ENCODE measurements at regions not wholly inside any gene's neighbourhood (a gene's known extent, or its start where the extent isn't known, plus 50 kb on each side); places are given as distances from the start of the nearest gene placed in this dataset.
"Not testable (repeated sequence)": the region's sequence is repeated elsewhere in the genome, so short reads cannot be mapped to it uniquely, and the experiment has no call there.

GRCh38 chr2:105487142-105488069, 88.6 kb upstream of the FHL2 start:
- Mint-ChIP-seq H3K4me3 (no peak overlapping the region), H3K27ac (no peak overlapping the region), H3K36me3 (no peaks in the 10 kb centered on the region), H3K4me1 (no peaks in the 10 kb centered on the region), H3K27me3 (peaks cover 0 to 9% (median 0%) of the 10 kb centered on the region in 5 donors), H3K9me3 (peaks cover 0 to 7% (median 0%) of the 10 kb centered on the region in 11 donors)
- Histone ChIP-seq H3K4me3 (ENCODE audit: low read length) (no peak overlapping the region), H3K27me3 (ENCODE audit: control insufficient read depth in 2 of 2, insufficient read depth in 2 of 2, low read length in 2 of 2) (no peaks in the 10 kb centered on the region), H3K36me3 (ENCODE audit: control insufficient read depth in 2 of 3, insufficient read depth in 3 of 3, low read length in 3 of 3) (no peaks in the 10 kb centered on the region), H3K4me1 (ENCODE audit: control insufficient read depth in 2 of 2, insufficient read depth in 2 of 2, low read length in 2 of 2) (no peaks in the 10 kb centered on the region), H3K9me3 (ENCODE audit: control insufficient read depth in 2 of 3, low read length in 3 of 3) (peaks cover 0 to 1% (median 0%) of the 10 kb centered on the region in 3 experiments), H3K27ac (ENCODE audit: low read depth, low read length) (no peak overlapping the region)
- ChIA-PET POLR2A (no interaction called here), CTCF (no interaction called here)
- DNase-seq: no peak
- intact Hi-C loops (cut with micrococcal nuclease): no loop called here
- ATAC-seq: no peak

- Mint-ChIP-seq H3K27me3 (peaks cover 0 to 7% (median 0%) of the 10 kb centered on the region in 5 donors), H3K9me3 (peaks cover 0 to 4% (median 0%) of the 10 kb centered on the region in 11 donors), H3K4me1 (no peaks in the 10 kb centered on the region), H3K27ac (no peak overlapping the region), H3K4me3 (no peak overlapping the region), H3K36me3 (no peaks in the 10 kb centered on the region)
- DNase-seq (no peak), ATAC-seq (no peak)
- Histone ChIP-seq H3K27ac (ENCODE audit: low read depth, low read length) (no peak overlapping the region), H3K36me3 (ENCODE audit: control insufficient read depth in 2 of 3, insufficient read depth in 3 of 3, low read length in 3 of 3) (no peaks in the 10 kb centered on the region), H3K9me3 (ENCODE audit: control insufficient read depth in 2 of 3, low read length in 3 of 3) (no peaks in the 10 kb centered on the region), H3K4me3 (ENCODE audit: low read length) (no peak overlapping the region), H3K27me3 (ENCODE audit: control insufficient read depth in 2 of 2, insufficient read depth in 2 of 2, low read length in 2 of 2) (no peaks in the 10 kb centered on the region), H3K4me1 (ENCODE audit: control insufficient read depth in 2 of 2, insufficient read depth in 2 of 2, low read length in 2 of 2) (no peaks in the 10 kb centered on the region)
- intact Hi-C loops (cut with micrococcal nuclease): no loop called here
- ChIA-PET POLR2A (no interaction called here), CTCF (no interaction called here)
Measured at GRCh38 chr2:105486762-105487141, 87.9 kb upstream of the FHL2 start.

- Mint-ChIP-seq H3K27me3 (peaks cover 0 to 24% (median 6%) of the 10 kb centered on the region in 5 donors), H3K36me3 (no peaks in the 10 kb centered on the region), H3K27ac (no peak overlapping the region), H3K9me3 (no peaks in the 10 kb centered on the region), H3K4me3 (no peak overlapping the region), H3K4me1 (no peaks in the 10 kb centered on the region)
- no peaks in the 10 kb centered on the region for H3K27me3 ChIP-seq (ENCODE audit: control insufficient read depth in 2 of 2, insufficient read depth in 2 of 2, low read length in 2 of 2)
- DNase-seq: no peak
- intact Hi-C loops (cut with micrococcal nuclease): no loop called here
- ChIA-PET CTCF (no interaction called here), POLR2A (no interaction called here)
- H3K4me3 ChIP-seq (ENCODE audit: low read length): no peak overlapping the region
- no peaks in the 10 kb centered on the region for H3K9me3 ChIP-seq (ENCODE audit: control insufficient read depth in 2 of 3, low read length in 3 of 3)
- H3K27ac ChIP-seq (ENCODE audit: low read depth, low read length): no peak overlapping the region
- H3K4me1 ChIP-seq (ENCODE audit: control insufficient read depth in 2 of 2, insufficient read depth in 2 of 2, low read length in 2 of 2): no peaks in the 10 kb centered on the region
- ATAC-seq: no peak
- H3K36me3 ChIP-seq (ENCODE audit: control insufficient read depth in 2 of 3, insufficient read depth in 3 of 3, low read length in 3 of 3): no peaks in the 10 kb centered on the region
Measured at GRCh38 chr2:105478670-105479069, 79.8 kb upstream of the FHL2 start.

- H3K27ac ChIP-seq (ENCODE audit: low read depth, low read length); H3K27ac Mint-ChIP-seq; H3K4me1 Mint-ChIP-seq; H3K9me3 ChIP-seq (ENCODE audit: control insufficient read depth in 2 of 3, low read length in 3 of 3); H3K27me3 ChIP-seq (ENCODE audit: control insufficient read depth in 2 of 2, insufficient read depth in 2 of 2, low read length in 2 of 2); H3K36me3 ChIP-seq (ENCODE audit: control insufficient read depth in 2 of 3, insufficient read depth in 3 of 3, low read length in 3 of 3); H3K4me3 ChIP-seq (ENCODE audit: low read length); H3K9me3 Mint-ChIP-seq; intact Hi-C loops (cut with micrococcal nuclease); DNase-seq; H3K4me1 ChIP-seq (ENCODE audit: control insufficient read depth in 2 of 2, insufficient read depth in 2 of 2, low read length in 2 of 2); H3K4me3 Mint-ChIP-seq; H3K36me3 Mint-ChIP-seq; ATAC-seq; POLR2A ChIA-PET: not testable (repeated sequence)
- CTCF ChIA-PET: interaction anchor here (0.6 kb wide), 1 partner anchor 11 kb away, joined by 5 read pairs; no protein-coding TSS in a partner anchor
- peaks cover 0 to 26% (median 6%) of the 10 kb centered on the region in 5 donors for H3K27me3 Mint-ChIP-seq
Measured at GRCh38 chr2:105477050-105477620, 78.3 kb upstream of the FHL2 start.

GRCh38 chr2:105473011-105473410, 74.2 kb upstream of the FHL2 start:
- Mint-ChIP-seq H3K36me3 (peaks cover 0 to 3% (median 0%) of the 10 kb centered on the region in 5 donors), H3K4me1 (peaks cover 6 to 27% (median 18%) of the 10 kb centered on the region in 7 donors), H3K27ac (no peak overlapping the region), H3K4me3 (no peak overlapping the region), H3K27me3 (peaks cover 0 to 8% (median 0%) of the 10 kb centered on the region in 5 donors), H3K9me3 (no peaks in the 10 kb centered on the region)
- Histone ChIP-seq H3K4me3 (ENCODE audit: low read length) (no peak overlapping the region), H3K4me1 (ENCODE audit: control insufficient read depth in 2 of 2, insufficient read depth in 2 of 2, low read length in 2 of 2) (peaks cover 0 to 3% of the 10 kb centered on the region in 2 donors), H3K36me3 (ENCODE audit: control insufficient read depth in 2 of 3, insufficient read depth in 3 of 3, low read length in 3 of 3) (no peaks in the 10 kb centered on the region), H3K9me3 (ENCODE audit: control insufficient read depth in 2 of 3, low read length in 3 of 3) (no peaks in the 10 kb centered on the region), H3K27ac (ENCODE audit: low read depth, low read length) (no peak overlapping the region), H3K27me3 (ENCODE audit: control insufficient read depth in 2 of 2, insufficient read depth in 2 of 2, low read length in 2 of 2) (no peaks in the 10 kb centered on the region)
- intact Hi-C loops (cut with micrococcal nuclease): no loop called here
- ChIA-PET CTCF (no interaction called here), POLR2A (no interaction called here)
- no peak for DNase-seq
- no peak for ATAC-seq

GRCh38 chr2:105470979-105471378, 72.1 kb upstream of the FHL2 start:
- intact Hi-C loops (cut with micrococcal nuclease): no loop called here
- Mint-ChIP-seq H3K4me3 (no peak overlapping the region), H3K9me3 (no peaks in the 10 kb centered on the region), H3K27me3 (peaks cover 0 to 8% (median 0%) of the 10 kb centered on the region in 5 donors), H3K36me3 (peaks cover 0 to 3% (median 0%) of the 10 kb centered on the region in 5 donors), H3K4me1 (peaks cover 7 to 37% (median 28%) of the 10 kb centered on the region in 7 donors), H3K27ac (peak overlapping the region in 3 of 9 donors; percentile 15 to 60 (median 45))
- ATAC-seq (no peak), DNase-seq (no peak)
- Histone ChIP-seq H3K27me3 (ENCODE audit: control insufficient read depth in 2 of 2, insufficient read depth in 2 of 2, low read length in 2 of 2) (no peaks in the 10 kb centered on the region), H3K4me1 (ENCODE audit: control insufficient read depth in 2 of 2, insufficient read depth in 2 of 2, low read length in 2 of 2) (peaks cover 0 to 8% of the 10 kb centered on the region in 2 donors), H3K4me3 (ENCODE audit: low read length) (no peak overlapping the region), H3K27ac (ENCODE audit: low read depth, low read length) (no peak overlapping the region), H3K9me3 (ENCODE audit: control insufficient read depth in 2 of 3, low read length in 3 of 3) (no peaks in the 10 kb centered on the region), H3K36me3 (ENCODE audit: control insufficient read depth in 2 of 3, insufficient read depth in 3 of 3, low read length in 3 of 3) (no peaks in the 10 kb centered on the region)
- ChIA-PET CTCF (no interaction called here), POLR2A (no interaction called here)
